Sigmoid colon (tissue), 6 donors: ENCODE measurements at regions not wholly inside any gene's neighbourhood (a gene's known extent, or its start where the extent isn't known, plus 50 kb on each side); places are given as distances from the start of the nearest gene placed in this dataset.
"Not testable (repeated sequence)": the region's sequence is repeated elsewhere in the genome, so short reads cannot be mapped to it uniquely, and the experiment has no call there.

ENCODE experiments used
- DNase-seq: peaks from one replicate; pipeline ENCODE4 v3.0.0-alpha.2; 2019
- H3K27ac ChIP-seq, 4 donors: fragments of 200-600 bp; sonication (generic); one replicate each; pipeline ENCODE4 v1.5.1; 2016 to 2019; ENCODE audit warnings: mild to moderate bottlenecking in 1 of 4
- H3K27me3 ChIP-seq, 3 donors: fragments of 200-600 bp; sonication (generic); one replicate each; pipeline ENCODE4 v1.5.1; 2019; ENCODE audit warnings: mild to moderate bottlenecking in 1 of 3
- H3K36me3 ChIP-seq, 4 donors: fragments of 200-600 bp; sonication (generic); one replicate each; pipeline ENCODE4 v1.5.1; 2016 to 2019
- H3K4me1 ChIP-seq, 4 donors: fragments of 200-600 bp; sonication (generic); one replicate each; pipeline ENCODE4 v1.5.1; 2017 to 2019
- H3K4me3 ChIP-seq, 4 donors: fragments of 200-600 bp; sonication (generic); one replicate each; pipeline ENCODE4 v1.5.1; 2017 to 2019; ENCODE audit warnings: mild to moderate bottlenecking in 2 of 4, moderate library complexity in 1 of 4
- H3K9me3 ChIP-seq, 4 donors: fragments of 200-600 bp in 3 of 4; sonication (generic) in 3 of 4; one replicate each; pipeline versions ENCODE4 v1.5.1 to v1.6.1; 2013 to 2019
- CTCF ChIP-seq, 4 experiments: fragments of 450-650 bp in 3 of 4; fragments of 200-600 bp in 1 of 4; IDR thresholded peaks; one replicate each; pipeline ENCODE4 v1.5.1; 2016 to 2019; ENCODE audit warnings: antibody characterized with exemption in 4 of 4, mild to moderate bottlenecking in 3 of 4, moderate library complexity in 2 of 4
- EP300 ChIP-seq, 4 donors: sonication (generic); formaldehyde crosslinking; IDR thresholded peaks; one replicate each; pipeline ENCODE4 v1.6.1; 2017; ENCODE audit warnings: antibody characterized with exemption in 4 of 4
- POLR2A ChIP-seq, 2 donors: fragments of 450-650 bp; IDR thresholded peaks; one replicate each; pipeline ENCODE4 v1.6.1; 2016; ENCODE audit warnings: antibody characterized with exemption in 2 of 2, mild to moderate bottlenecking in 2 of 2, moderate library complexity in 2 of 2
- POLR2AphosphoS5 ChIP-seq, 4 donors: sonication (generic); formaldehyde crosslinking; IDR thresholded peaks; one replicate each; pipeline ENCODE4 v1.6.1; 2017; ENCODE audit warnings: antibody characterized with exemption in 4 of 4
- WGBS, 2 donors: extraction: QIAGEN DNeasy Blood & Tissue Kit; methylation state at CpG; one replicate each; pipeline ENCODE4 v1.1.7; 2013; 5-methylcytosine and 5-hydroxymethylcytosine counted together
- intact Hi-C: fragments of 100-400 bp; cut with DNase I; formaldehyde crosslinking; loops from one replicate; pipeline ENCODE4 v1.15.1; 2023
- donor health status: healthy with polysubstance abuse.
- donor health status: healthy.

- TF ChIP-seq POLR2AphosphoS5 (IDR thresholded peaks at IDR 0.05) (no peak), EP300 (IDR thresholded peaks at IDR 0.05) (no peak), POLR2A (IDR thresholded peaks at IDR 0.05) (no peak), CTCF (IDR thresholded peaks at IDR 0.05) (no peak)
Observed at GRCh38 chr6:81948861-81949260, 196.4 kb upstream of the TENT5A start.

GRCh38 chr6:81948196-81948595, 195.7 kb upstream of the TENT5A start:
- H3K27ac ChIP-seq, H3K4me3 ChIP-seq, intact Hi-C loops, H3K27me3 ChIP-seq, DNase-seq, H3K9me3 ChIP-seq, H3K4me1 ChIP-seq, H3K36me3 ChIP-seq: not testable (repeated sequence)
- 88 to 95% methylated on average over 4 of the region's 4 CpGs for WGBS, 2 donors

More at GRCh38 chr6:81948861-81949260, 196.4 kb upstream of the TENT5A start:
- no peak for DNase-seq
- intact Hi-C loops = no loop called here
- Histone ChIP-seq H3K4me3 (no peak overlapping the region), H3K9me3 (no peaks in the 10 kb centered on the region), H3K27ac (no peak overlapping the region), H3K27me3 (no peaks in the 10 kb centered on the region), H3K36me3 (no peaks in the 10 kb centered on the region), H3K4me1 (no peaks in the 10 kb centered on the region)

GRCh38 chr6:81944661-81945060, 192.2 kb upstream of the TENT5A start:
- no peak for DNase-seq
- intact Hi-C loops = no loop called here
- Histone ChIP-seq H3K27ac (no peak overlapping the region), H3K9me3 (no peaks in the 10 kb centered on the region), H3K36me3 (no peaks in the 10 kb centered on the region), H3K4me1 (peaks cover 0 to 12% (median 2%) of the 10 kb centered on the region in 4 donors), H3K27me3 (no peaks in the 10 kb centered on the region), H3K4me3 (no peak overlapping the region)
- TF ChIP-seq POLR2AphosphoS5 (IDR thresholded peaks at IDR 0.05) (no peak), POLR2A (IDR thresholded peaks at IDR 0.05) (no peak), EP300 (IDR thresholded peaks at IDR 0.05) (no peak), CTCF (IDR thresholded peaks at IDR 0.05) (no peak)
- 86 to 94% methylated on average over 2 of the region's 2 CpGs for WGBS, 2 donors

- H3K36me3 ChIP-seq, H3K9me3 ChIP-seq, DNase-seq, H3K27ac ChIP-seq, intact Hi-C loops, H3K27me3 ChIP-seq, H3K4me3 ChIP-seq: not testable (repeated sequence)
- WGBS, 2 donors = 80 to 91% methylated on average over 2 to 3 of the region's 3 CpGs
- H3K4me1 ChIP-seq = peaks cover 0 to 20% (median 8%) of the 10 kb centered on the region in 4 donors
Observed at GRCh38 chr6:81942842-81943241, 190.4 kb upstream of the TENT5A start.

- intact Hi-C loops = no loop called here
- WGBS, 2 donors = 76 to 86% methylated on average over 3 of the region's 3 CpGs
- H3K9me3 ChIP-seq = no peaks in the 10 kb centered on the region
- no peak overlapping the region for H3K27ac ChIP-seq
- TF ChIP-seq EP300 (IDR thresholded peaks at IDR 0.05) (no peak), CTCF (IDR thresholded peaks at IDR 0.05) (no peak), POLR2A (IDR thresholded peaks at IDR 0.05) (no peak), POLR2AphosphoS5 (IDR thresholded peaks at IDR 0.05) (no peak)
- H3K4me1 ChIP-seq = peaks cover 0 to 20% (median 8%) of the 10 kb centered on the region in 4 donors
- no peak for DNase-seq
- no peaks in the 10 kb centered on the region for H3K27me3 ChIP-seq
- no peak overlapping the region for H3K4me3 ChIP-seq
- no peaks in the 10 kb centered on the region for H3K36me3 ChIP-seq
Observed at GRCh38 chr6:81942067-81942370, 189.5 kb upstream of the TENT5A start.

- no peaks in the 10 kb centered on the region for H3K36me3 ChIP-seq
- no peak overlapping the region for H3K27ac ChIP-seq
- H3K27me3 ChIP-seq = no peaks in the 10 kb centered on the region
- intact Hi-C loops = no loop called here
- 54 to 62% methylated on average over 1 of the region's 1 CpG for WGBS, 2 donors
- no peak for TF ChIP-seq EP300 (IDR thresholded peaks at IDR 0.05)
- no peak for TF ChIP-seq POLR2AphosphoS5 (IDR thresholded peaks at IDR 0.05)
- peaks cover 0 to 20% (median 8%) of the 10 kb centered on the region in 4 donors for H3K4me1 ChIP-seq
- H3K9me3 ChIP-seq = no peaks in the 10 kb centered on the region
- no peak overlapping the region for H3K4me3 ChIP-seq
- no peak for DNase-seq
Observed at GRCh38 chr6:81940451-81940985, 188.0 kb upstream of the TENT5A start.
